PC-9 (cell line): ENCODE measurements at regions not wholly inside any gene's neighbourhood (a gene's known extent, or its start where the extent isn't known, plus 50 kb on each side); places are given as distances from the start of the nearest gene placed in this dataset.

Experiments
- EZH2 ChIP-seq: fragments of 200-600 bp; sonication (generic); IDR thresholded peaks from 2 replicates; pipeline ENCODE4 v1.8.0; 2017; ENCODE audit warnings: antibody characterized with exemption, low read depth
- TF ChIP-seq, protein P1 (sequence below): fragments of 200-600 bp; sonication (generic); conservative IDR thresholded peaks from 2 replicates; pipeline ENCODE4 v1.6.1; 2017; ENCODE audit warnings: mixed run types, antibody characterized with exemption, mild to moderate bottlenecking, moderate library complexity

DNA sequence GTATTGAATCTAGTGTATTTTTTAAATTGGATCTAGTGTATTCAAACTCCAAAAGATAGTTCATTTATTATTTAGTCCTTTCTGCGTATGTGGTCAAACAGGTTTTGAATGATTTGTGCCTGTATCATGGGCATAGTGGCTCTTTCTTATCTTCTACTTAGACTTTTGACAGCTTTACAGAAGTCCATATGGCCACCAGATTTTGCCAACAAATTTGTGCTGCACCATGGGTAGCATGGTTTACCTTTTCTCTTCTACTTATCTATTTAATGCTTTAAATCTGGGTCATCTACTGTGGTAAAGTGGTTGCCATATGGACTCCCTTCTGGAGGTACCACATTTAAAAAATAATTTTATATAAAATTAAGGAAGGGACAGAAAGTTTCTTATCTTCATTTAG lies 66.9 kb upstream of the CADM2 start:
- TF ChIP-seq, protein P1, sequence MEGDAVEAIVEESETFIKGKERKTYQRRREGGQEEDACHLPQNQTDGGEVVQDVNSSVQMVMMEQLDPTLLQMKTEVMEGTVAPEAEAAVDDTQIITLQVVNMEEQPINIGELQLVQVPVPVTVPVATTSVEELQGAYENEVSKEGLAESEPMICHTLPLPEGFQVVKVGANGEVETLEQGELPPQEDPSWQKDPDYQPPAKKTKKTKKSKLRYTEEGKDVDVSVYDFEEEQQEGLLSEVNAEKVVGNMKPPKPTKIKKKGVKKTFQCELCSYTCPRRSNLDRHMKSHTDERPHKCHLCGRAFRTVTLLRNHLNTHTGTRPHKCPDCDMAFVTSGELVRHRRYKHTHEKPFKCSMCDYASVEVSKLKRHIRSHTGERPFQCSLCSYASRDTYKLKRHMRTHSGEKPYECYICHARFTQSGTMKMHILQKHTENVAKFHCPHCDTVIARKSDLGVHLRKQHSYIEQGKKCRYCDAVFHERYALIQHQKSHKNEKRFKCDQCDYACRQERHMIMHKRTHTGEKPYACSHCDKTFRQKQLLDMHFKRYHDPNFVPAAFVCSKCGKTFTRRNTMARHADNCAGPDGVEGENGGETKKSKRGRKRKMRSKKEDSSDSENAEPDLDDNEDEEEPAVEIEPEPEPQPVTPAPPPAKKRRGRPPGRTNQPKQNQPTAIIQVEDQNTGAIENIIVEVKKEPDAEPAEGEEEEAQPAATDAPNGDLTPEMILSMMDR: no peak
- no peak for TF ChIP-seq EZH2
